GM10248 (cell line): ENCODE measurements at regions not wholly inside any gene's neighbourhood (a gene's known extent, or its start where the extent isn't known, plus 50 kb on each side); places are given as distances from the start of the nearest gene placed in this dataset.

Experiments
- CTCF ChIA-PET: fragments of 300-600 bp; sonication (Branson Sonifier 250); formaldehyde crosslinking; extraction: SDS; loops from one replicate; lab custom pipeline; 2021; ENCODE audit warnings: antibody characterized with exemption; lab: Yijun Ruan, JAX
- POLR2A ChIA-PET: fragments of 350-650 bp; sonication (Branson Sonifier 250); formaldehyde crosslinking; extraction: SDS; loops from one replicate; lab custom pipeline; 2020; ENCODE audit warnings: antibody characterized with exemption; lab: Yijun Ruan, JAX
- DNase-seq: peaks from one replicate; pipeline ENCODE4 v3.0.0; 2012; ENCODE audit errors: extremely low spot score
- TF ChIP-seq, protein P1 (sequence below): IDR thresholded peaks from 2 replicates; pipeline ENCODE4 v1.5.1; 2012; ENCODE audit warnings: mild to moderate bottlenecking, low read depth; ENCODE audit errors: extremely low read depth, missing control alignments, control extremely low read depth

DNA sequence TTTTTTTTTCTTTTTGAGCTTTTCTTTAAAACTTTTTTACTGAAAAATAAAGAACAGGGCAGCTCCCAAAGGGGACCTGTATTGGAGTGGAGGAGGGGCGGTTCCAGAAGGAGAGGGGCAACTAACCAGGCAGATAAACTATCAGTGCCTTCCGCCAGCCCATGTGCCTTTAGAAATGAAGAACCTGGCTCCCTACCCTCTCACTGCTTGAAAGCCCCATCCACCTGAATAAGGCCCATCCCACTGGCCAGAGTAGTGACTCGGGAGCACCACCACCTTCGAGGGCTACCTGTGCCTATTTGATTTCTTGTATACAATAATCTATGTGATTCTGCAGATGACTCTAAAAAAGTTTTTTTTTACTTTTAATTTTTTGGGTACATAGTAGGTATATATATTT, 276.7 kb downstream of the PSAT1 start:
- ChIA-PET POLR2A (no interaction called here), CTCF (interaction anchor here (1.4 kb wide), 1 partner anchor 10 kb away, joined by 3 read pairs; no protein-coding TSS in a partner anchor)
- TF ChIP-seq, protein P1, sequence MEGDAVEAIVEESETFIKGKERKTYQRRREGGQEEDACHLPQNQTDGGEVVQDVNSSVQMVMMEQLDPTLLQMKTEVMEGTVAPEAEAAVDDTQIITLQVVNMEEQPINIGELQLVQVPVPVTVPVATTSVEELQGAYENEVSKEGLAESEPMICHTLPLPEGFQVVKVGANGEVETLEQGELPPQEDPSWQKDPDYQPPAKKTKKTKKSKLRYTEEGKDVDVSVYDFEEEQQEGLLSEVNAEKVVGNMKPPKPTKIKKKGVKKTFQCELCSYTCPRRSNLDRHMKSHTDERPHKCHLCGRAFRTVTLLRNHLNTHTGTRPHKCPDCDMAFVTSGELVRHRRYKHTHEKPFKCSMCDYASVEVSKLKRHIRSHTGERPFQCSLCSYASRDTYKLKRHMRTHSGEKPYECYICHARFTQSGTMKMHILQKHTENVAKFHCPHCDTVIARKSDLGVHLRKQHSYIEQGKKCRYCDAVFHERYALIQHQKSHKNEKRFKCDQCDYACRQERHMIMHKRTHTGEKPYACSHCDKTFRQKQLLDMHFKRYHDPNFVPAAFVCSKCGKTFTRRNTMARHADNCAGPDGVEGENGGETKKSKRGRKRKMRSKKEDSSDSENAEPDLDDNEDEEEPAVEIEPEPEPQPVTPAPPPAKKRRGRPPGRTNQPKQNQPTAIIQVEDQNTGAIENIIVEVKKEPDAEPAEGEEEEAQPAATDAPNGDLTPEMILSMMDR: no peak
- no peak for DNase-seq

DNA sequence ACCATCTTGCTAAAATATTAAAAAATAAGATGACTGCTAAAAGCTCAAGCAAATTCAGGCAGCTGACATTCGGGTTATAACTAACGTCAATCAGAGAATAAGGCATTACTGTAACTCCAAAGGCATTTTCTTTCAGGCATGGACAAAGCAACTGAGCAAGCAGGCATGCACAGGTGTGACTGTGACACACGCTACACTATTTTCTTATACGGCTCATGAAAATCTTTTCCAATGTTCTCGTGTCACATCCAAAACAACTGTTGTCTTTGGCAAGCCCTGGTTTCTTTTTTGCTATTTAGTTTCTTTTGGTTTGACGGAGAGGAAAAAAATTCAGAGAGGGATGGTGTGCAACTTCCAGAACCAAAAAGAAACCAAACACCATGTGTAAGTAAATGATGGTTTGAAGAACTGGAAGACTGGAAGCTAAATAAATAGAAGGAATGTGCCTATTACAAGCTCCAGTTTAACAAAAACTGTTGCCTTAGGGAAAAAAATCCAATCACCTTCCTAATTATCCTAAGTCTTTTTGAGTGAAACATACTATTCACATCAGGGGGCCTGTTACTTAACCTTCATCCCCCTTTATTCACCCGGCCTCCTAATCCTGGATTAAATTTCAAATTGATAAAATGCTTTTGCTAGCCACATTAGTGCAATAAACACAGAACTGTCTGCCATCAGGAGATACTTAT, 277.6 kb downstream of the PSAT1 start:
- DNase-seq: no peak
- ChIA-PET CTCF (interaction anchor here (1.4 kb wide), 1 partner anchor 9 kb away, joined by 3 read pairs; no protein-coding TSS in a partner anchor), POLR2A (no interaction called here)
- TF ChIP-seq, protein P1: no peak

DNA sequence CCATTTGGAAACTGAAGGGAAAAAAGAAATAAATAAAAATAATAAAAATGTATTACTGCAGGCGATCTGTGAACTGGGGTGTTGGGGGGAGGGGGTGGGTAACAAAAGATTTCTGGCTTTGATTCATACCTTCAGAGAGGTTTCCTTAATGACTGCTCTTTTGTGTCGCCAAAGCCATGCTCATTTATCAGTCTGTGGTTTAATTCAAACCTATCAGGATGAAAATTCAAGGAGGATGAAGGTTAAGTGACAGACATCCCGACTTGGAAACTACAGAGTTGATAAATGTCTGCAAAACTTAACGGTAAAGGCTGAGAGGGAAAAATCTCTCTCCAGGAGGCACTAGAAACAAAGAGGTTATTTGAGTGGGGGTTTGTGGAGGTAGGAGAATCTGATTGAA, 278.2 kb downstream of the PSAT1 start:
- POLR2A ChIA-PET: no interaction called here
- TF ChIP-seq, protein P1: no peak
- CTCF ChIA-PET: interaction anchor here (1.4 kb wide), 1 partner anchor 8 kb away, joined by 3 read pairs; no protein-coding TSS in a partner anchor
- no peak for DNase-seq

DNA sequence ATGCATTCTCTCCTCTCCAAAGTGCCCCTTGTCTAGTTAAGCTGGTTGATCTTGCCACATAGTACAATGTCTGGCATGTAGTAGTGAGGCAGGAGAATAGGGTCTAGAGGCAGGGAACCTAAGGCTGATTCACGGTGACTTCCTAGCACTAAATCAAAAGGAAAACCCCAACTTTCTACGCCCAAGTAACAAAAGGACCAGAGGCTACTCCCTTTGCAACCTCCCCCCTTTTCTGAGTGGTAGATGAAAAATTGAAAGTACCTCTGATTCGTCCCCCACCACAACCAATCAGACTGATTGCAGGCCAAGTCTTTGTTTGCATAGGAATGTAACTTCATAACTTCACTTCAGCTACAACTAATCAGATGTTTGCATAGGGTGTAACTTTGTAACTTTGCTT, 278.8 kb downstream of the PSAT1 start:
- CTCF ChIA-PET: no interaction called here
- POLR2A ChIA-PET: no interaction called here
- no peak for DNase-seq

DNA sequence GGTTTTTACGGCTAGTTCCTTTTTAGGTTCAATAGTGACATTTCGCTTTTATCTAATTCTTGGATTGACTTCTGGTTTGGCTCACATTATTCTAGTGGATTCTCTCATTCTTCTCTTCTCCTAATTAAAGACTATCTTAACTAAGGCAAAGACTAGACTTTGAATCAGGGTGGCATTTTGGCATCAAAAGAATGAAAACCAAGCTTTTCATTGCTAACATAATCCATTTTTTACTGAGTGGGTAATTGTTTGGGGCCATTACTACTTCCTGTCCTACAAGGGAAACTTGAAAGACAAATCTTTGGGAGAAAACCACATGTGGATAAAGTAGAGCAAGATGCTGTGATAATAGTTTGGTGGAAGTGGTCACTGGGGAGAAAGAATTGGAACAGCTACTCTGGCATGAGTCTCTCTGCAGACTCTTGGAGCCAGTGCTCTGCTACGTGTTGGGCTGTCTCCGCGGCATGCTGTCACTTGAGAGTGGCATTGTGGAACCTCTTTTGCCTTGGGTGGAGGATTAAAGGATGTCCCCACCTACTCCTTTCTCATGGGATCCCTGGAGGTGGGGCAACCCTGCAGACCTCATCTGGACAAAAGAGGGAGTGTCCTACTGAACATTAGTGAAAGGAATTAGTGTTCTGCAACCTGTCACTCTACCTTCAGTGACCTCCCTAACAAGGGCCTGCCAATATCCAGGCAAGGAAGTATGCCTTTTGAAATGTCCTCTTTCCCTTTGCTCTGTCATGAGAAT, 280.4 kb downstream of the PSAT1 start:
- DNase-seq: no peak
- TF ChIP-seq, protein P1: no peak
- CTCF ChIA-PET: no interaction called here
- POLR2A ChIA-PET: no interaction called here

More for the DNA sequence above, 278.8 kb downstream of the PSAT1 start:
- TF ChIP-seq, protein P1: no peak

DNA sequence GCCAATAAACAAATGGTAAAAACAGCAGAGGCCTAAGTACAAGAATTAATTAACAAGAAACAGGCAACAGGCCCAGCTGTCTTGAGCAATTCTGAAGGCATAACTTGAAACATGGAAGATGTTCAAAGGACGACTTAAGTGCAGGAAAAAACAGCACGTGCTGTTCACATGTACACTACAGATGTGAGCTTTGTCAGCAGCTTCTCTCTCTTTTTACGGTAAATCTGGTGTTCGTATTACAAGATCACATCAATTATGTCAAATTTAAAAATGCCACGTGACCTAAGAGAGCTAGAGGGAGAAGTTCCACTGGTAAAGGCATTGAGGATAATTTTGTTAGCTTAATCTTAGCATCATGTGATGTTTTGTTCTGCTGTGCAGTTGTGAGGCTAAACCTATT, 281.1 kb downstream of the PSAT1 start:
- DNase-seq: no peak
- ChIA-PET CTCF (no interaction called here), POLR2A (no interaction called here)
- TF ChIP-seq, protein P1: no peak
